MM.1S (cell line): ENCODE measurements at regions not wholly inside any gene's neighbourhood (a gene's known extent, or its start where the extent isn't known, plus 50 kb on each side); places are given as distances from the start of the nearest gene placed in this dataset.

ENCODE experiments used
- DNase-seq: peaks from one replicate; pipeline ENCODE4 v3.0.0-alpha.2; 2015
- H2AFZ ChIP-seq: fragments of 300-600 bp; sonication (generic); 2 replicates; pipeline ENCODE4 v1.6.0; 2016; ENCODE audit warnings: antibody characterized with exemption, low read length
- H3F3A ChIP-seq: fragments of 300-600 bp; sonication (generic); 2 replicates; pipeline ENCODE4 v1.6.1; 2016; ENCODE audit warnings: mild to moderate bottlenecking, antibody characterized with exemption, low read length, moderate library complexity, mixed read lengths; ENCODE audit not compliant: insufficient read depth
- H3K27ac ChIP-seq: fragments of 300-600 bp; sonication (generic); 2 replicates; pipeline ENCODE4 v1.5.1; 2016; ENCODE audit warnings: mild to moderate bottlenecking, low read length
- H3K27me3 ChIP-seq: fragments of 300-600 bp; sonication (generic); replicated peaks from 2 replicates; pipeline ENCODE4 v1.6.0; 2016; ENCODE audit warnings: low read length; ENCODE audit not compliant: insufficient read depth
- H3K36me3 ChIP-seq: fragments of 300-600 bp; sonication (generic); replicated peaks from 2 replicates; pipeline ENCODE4 v1.6.1; 2016; ENCODE audit warnings: mild to moderate bottlenecking, low read length, mixed read lengths; ENCODE audit not compliant: insufficient read depth
- H3K4me1 ChIP-seq: fragments of 300-600 bp; sonication (generic); 2 replicates; pipeline ENCODE4 v1.6.1; 2016; ENCODE audit warnings: low read length, mixed read lengths
- H3K4me2 ChIP-seq: fragments of 300-600 bp; sonication (generic); 2 replicates; pipeline ENCODE4 v1.6.0; 2016; ENCODE audit warnings: low read depth, low read length
- H3K4me3 ChIP-seq: fragments of 300-600 bp; sonication (generic); 2 replicates; pipeline ENCODE4 v1.5.1; 2016; ENCODE audit warnings: low read length, mixed read lengths
- H3K79me2 ChIP-seq: fragments of 300-600 bp; sonication (generic); 2 replicates; pipeline ENCODE4 v1.6.1; 2016; ENCODE audit warnings: mixed run types, low read length, mixed read lengths
- H3K9ac ChIP-seq: fragments of 300-600 bp; sonication (generic); 2 replicates; pipeline ENCODE4 v1.6.1; 2016; ENCODE audit warnings: low read length, mixed read lengths
- H3K9me2 ChIP-seq: fragments of 300-600 bp; sonication (generic); replicated peaks from 2 replicates; pipeline ENCODE4 v1.6.1; 2016; ENCODE audit warnings: mild to moderate bottlenecking, low read length, mixed read lengths; ENCODE audit not compliant: insufficient read depth
- H3K9me3 ChIP-seq: fragments of 300-600 bp; sonication (generic); replicated peaks from 2 replicates; pipeline ENCODE4 v1.6.1; 2016; ENCODE audit warnings: mild to moderate bottlenecking, low read length, mixed read lengths; ENCODE audit not compliant: insufficient read depth
- H4K20me1 ChIP-seq: fragments of 300-600 bp; sonication (generic); 2 replicates; pipeline ENCODE4 v1.6.1; 2016; ENCODE audit warnings: mild to moderate bottlenecking, low read length, moderate library complexity, mixed read lengths; ENCODE audit not compliant: insufficient read depth
- EZH2 ChIP-seq: fragments of 300-600 bp; sonication (generic); optimal IDR thresholded peaks from 2 replicates; pipeline ENCODE3; 2017; ENCODE audit warnings: low read depth, mild to moderate bottlenecking, antibody characterized with exemption, low read length, mixed read lengths
- EZH2phosphoT487 ChIP-seq: fragments of 300-600 bp; sonication (generic); IDR thresholded peaks from 2 replicates; pipeline ENCODE4 v1.6.1; 2018; ENCODE audit warnings: antibody characterized with exemption, low read length
- TF ChIP-seq, protein P1 (sequence below): fragments of 300-600 bp; sonication (generic); IDR thresholded peaks from 2 replicates; pipeline ENCODE4 v1.5.1; 2016; ENCODE audit warnings: antibody characterized with exemption, low read length, mixed read lengths

DNA sequence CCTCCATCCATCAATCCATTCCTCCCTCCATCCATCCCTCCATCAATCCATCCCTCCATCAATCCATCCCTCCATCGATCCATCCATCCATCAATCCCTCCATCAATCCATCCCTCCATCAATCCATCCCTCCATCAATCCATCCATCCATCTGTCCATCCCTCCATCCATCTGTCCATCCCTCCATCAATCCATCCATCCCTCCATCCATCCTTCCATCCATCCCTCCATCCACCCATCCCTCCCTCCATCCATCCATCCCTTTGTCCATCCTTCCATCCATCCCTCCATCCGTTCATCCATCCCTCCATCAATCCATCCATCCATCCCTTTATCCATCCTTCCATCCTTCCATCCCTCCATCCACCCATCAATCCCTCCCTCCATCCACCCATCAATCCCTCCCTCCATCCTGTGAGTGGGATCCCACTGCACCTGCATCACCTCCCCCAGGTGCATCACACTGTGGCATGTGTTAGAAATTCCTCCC, 338.1 kb upstream of the SFSWAP start:
- no peak overlapping the region for H3K4me3 ChIP-seq
- H3K79me2 ChIP-seq = no peaks in the 10 kb centered on the region
- no peak for TF ChIP-seq EZH2
- TF ChIP-seq EZH2phosphoT487 = no peak
- TF ChIP-seq, protein P1, sequence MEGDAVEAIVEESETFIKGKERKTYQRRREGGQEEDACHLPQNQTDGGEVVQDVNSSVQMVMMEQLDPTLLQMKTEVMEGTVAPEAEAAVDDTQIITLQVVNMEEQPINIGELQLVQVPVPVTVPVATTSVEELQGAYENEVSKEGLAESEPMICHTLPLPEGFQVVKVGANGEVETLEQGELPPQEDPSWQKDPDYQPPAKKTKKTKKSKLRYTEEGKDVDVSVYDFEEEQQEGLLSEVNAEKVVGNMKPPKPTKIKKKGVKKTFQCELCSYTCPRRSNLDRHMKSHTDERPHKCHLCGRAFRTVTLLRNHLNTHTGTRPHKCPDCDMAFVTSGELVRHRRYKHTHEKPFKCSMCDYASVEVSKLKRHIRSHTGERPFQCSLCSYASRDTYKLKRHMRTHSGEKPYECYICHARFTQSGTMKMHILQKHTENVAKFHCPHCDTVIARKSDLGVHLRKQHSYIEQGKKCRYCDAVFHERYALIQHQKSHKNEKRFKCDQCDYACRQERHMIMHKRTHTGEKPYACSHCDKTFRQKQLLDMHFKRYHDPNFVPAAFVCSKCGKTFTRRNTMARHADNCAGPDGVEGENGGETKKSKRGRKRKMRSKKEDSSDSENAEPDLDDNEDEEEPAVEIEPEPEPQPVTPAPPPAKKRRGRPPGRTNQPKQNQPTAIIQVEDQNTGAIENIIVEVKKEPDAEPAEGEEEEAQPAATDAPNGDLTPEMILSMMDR = no peak
- no peaks in the 10 kb centered on the region for H3K4me1 ChIP-seq
- H3K36me3 ChIP-seq = no peaks in the 10 kb centered on the region
- H3K9me2 ChIP-seq = no peaks in the 10 kb centered on the region
- H3K4me2 ChIP-seq = no peak overlapping the region
- no peaks in the 10 kb centered on the region for H3K9me3 ChIP-seq
- H3K27ac ChIP-seq = no peak overlapping the region
- H3K9ac ChIP-seq = no peak overlapping the region
- H3K27me3 ChIP-seq = no peaks in the 10 kb centered on the region; the same call in 1 of the 2 replicates
- no peaks in the 10 kb centered on the region for H4K20me1 ChIP-seq
- no peaks in the 10 kb centered on the region for H3F3A ChIP-seq
- no peak overlapping the region for H2AFZ ChIP-seq
- DNase-seq = no peak

DNA sequence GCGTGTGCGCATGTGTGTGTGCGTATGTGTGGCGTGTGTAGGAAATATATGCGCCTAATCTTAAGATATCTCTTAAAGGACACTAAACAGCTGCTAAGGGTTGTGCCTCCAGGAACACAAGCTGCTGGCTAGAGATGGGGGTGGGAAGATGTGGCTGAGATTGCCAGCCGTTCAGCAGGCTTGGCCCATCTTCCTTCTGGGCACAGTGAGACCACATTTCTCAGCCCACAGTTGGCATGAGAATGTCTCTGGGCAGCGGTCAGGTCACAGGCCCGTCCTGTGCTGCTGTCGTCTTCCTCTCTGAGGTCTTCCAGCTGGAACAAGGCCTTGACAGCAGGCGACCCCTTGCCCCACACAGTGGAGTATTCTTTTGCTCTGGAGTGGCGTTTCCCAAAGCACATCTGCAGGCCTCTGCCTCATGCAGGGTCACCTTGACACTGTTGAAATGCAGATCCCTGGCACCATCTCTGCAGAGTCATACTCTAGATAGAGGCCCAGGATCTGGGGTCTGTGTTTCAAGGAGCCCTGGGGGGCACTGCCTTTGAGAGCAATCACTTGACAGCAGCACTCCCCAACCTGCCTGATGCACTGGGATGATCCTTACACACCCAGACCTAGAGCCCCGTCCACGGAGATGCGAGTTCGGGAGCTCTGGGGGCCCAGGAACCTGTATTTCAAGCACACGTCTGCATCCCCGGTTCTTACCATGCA, 335.5 kb upstream of the SFSWAP start:
- no peak overlapping the region for H3K4me3 ChIP-seq
- no peak for DNase-seq
- H3K9ac ChIP-seq = no peak overlapping the region
- H3K4me1 ChIP-seq = no peaks in the 10 kb centered on the region
- H2AFZ ChIP-seq = no peak overlapping the region
- no peaks in the 10 kb centered on the region for H3K9me2 ChIP-seq
- no peaks in the 10 kb centered on the region for H4K20me1 ChIP-seq
- TF ChIP-seq EZH2phosphoT487 = no peak
- no peak for TF ChIP-seq EZH2
- TF ChIP-seq, protein P1 = no peak
- H3K27me3 ChIP-seq = peaks cover 15% of the 10 kb centered on the region
- H3K27ac ChIP-seq = no peak overlapping the region
- H3K4me2 ChIP-seq = no peak overlapping the region
- H3F3A ChIP-seq = no peaks in the 10 kb centered on the region
- no peaks in the 10 kb centered on the region for H3K36me3 ChIP-seq
- no peaks in the 10 kb centered on the region for H3K79me2 ChIP-seq
- no peaks in the 10 kb centered on the region for H3K9me3 ChIP-seq

GRCh38 chr12:131375972-131376345, 334.9 kb upstream of the SFSWAP start:
- Histone ChIP-seq H3K9me2 (no peaks in the 10 kb centered on the region), H3K36me3 (no peaks in the 10 kb centered on the region), H3F3A (no peaks in the 10 kb centered on the region), H3K4me2 (no peak overlapping the region), H3K4me3 (no peak overlapping the region), H2AFZ (no peak overlapping the region), H3K27ac (no peak overlapping the region), H3K9me3 (no peaks in the 10 kb centered on the region), H3K9ac (no peak overlapping the region), H4K20me1 (no peaks in the 10 kb centered on the region), H3K4me1 (no peaks in the 10 kb centered on the region), H3K79me2 (no peaks in the 10 kb centered on the region), H3K27me3 (peaks cover 15% of the 10 kb centered on the region)
- TF ChIP-seq, protein P1 = no peak
- TF ChIP-seq EZH2 (no peak), EZH2phosphoT487 (no peak)
- no peak for DNase-seq
